ENCODE measurements at regions not wholly inside any gene's neighbourhood (a gene's known extent, or its start where the extent isn't known, plus 50 kb on each side); places are given as distances from the start of the nearest gene placed in this dataset.
"Not testable (repeated sequence)": the region's sequence is repeated elsewhere in the genome, so short reads cannot be mapped to it uniquely, and the experiment has no call there.

DNA sequence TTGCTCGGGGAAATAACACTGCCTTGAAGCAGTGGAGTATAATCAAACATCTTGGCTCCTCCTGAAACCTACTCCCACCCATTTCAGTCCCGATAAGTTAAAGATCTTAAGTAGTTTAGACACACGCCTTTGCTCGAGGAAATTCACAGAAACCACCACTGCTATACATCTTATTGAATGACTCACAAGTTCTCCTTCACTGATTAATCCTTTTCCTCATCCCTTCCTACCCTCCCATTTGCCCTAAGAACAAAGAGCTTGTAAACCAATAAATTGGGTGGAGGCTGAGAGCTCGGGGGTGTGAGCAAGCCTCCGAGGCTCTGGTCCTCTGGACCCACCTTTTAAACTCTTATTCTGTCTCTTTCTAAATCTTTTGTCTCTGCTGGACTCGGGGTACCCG, 86.5 kb downstream of the XCL2 start:
- not testable (repeated sequence) for DNase-seq (ENCODE audit: low read depth in 4 of 4, low spot score in 1 of 4)

DNA sequence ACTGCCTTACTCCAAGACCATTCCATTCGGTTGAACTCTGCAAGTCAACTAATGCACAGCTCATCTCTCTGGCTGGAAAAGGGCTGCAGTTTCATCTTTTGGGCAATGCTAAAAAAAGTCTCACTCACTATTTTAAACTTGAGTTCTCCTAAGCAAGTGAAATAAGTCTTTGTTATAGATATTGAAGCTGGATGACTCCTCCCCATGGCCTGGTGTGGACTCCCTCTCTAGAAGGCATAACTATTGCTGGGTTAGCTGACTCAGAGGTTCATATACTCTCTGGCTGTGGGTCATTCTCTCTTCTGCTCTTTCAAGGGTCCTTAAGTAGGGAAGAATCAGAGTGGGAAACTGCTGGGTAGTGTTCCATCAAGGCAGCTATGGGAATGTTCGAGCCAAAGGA, 88.0 kb downstream of the XCL2 start:
- no peak for DNase-seq (ENCODE audit: low read depth in 4 of 4, low spot score in 1 of 4)

DNA sequence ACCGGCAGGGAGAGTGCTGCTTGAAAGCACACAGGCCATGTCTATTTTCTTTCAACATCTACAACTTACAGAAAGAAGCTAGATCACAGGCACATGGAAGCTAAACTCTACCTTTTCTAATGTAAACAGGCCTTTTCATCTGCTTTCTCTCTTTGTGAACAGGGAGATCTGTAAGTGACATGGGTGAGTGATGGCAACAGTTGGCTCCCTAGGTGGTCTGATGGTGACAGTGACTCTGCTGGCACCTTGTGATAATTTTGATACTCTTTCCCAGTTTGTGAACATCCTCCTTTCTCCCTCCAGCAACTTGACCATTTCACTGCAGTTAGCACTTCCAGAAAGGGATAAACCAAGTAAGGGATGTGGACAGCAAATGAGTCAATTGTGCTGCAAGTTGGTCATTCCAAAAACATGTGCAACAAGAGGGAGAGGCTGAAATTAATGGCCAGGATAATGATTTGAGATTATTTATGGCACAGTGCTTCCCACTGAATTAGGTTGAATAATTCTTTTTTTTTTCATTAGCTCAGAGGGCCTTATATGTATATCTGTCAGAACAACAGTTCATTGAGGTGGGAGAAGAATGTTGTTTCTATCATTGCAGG, 89.5 kb downstream of the XCL2 start:
- DNase-seq (ENCODE audit: low read depth in 4 of 4, low spot score in 1 of 4): no peak

DNA sequence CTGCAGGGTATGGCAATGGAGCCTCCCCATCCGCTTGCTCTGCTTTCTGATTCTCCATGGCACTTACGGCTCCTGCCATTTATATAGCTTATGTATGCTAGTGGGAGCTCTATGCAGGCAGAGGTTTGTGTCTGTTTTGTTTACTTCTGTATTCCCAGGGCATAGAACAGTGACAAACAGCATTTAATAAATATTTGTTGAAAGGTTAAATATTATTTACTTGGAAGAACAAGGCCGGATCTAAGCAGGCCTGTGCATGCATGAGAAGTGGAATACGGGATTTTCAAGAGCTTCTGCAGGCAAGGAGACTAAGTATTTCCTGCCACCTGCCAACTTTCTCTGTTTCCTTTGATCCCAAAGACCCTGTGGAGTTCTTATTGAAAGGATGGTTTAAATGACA, 90.7 kb downstream of the XCL2 start:
- DNase-seq (ENCODE audit: low read depth in 4 of 4, low spot score in 1 of 4): no peak

DNA sequence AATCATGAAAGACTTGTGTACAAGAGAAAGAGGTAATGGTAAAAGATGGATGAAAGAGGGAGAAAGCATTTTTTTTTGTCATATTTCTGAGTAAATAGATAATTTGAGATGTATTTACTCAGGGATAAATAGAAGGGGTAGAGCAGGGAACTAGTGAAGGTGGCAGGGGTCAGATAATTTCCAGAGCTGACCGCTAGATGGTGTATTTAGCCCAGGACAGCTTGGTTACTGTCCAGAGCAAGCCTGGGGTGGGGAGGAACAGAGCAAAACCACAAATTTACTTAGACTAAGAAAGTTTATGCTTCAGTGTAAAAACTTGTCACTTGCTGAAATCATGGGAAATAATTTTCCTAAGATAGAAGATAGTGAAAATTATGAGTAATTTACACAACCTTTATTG, 91.5 kb downstream of the XCL2 start:
- no peak for DNase-seq (ENCODE audit: low read depth in 4 of 4, low spot score in 1 of 4)

DNA sequence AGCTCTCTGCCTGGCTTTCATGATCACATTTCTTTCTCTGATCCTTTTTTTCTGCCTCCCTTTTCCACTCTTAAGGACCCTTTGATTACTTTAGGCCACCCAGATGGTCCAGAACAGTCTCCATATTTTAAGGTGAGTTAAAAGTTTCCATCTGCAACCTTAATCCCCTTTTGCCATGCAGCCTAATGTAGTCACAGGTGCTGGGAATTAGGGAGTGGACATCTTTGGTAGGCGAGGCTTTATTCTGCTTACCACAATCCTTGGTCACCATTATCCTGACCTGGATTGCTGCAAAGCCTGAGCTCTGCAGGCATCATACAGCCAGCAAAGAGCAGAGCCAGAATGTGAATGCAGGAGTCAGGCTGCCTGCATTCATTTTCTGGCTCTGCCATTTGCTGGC, 95.9 kb downstream of the XCL2 start:
- no peak for DNase-seq (ENCODE audit: low read depth in 4 of 4, low spot score in 1 of 4)

DNA sequence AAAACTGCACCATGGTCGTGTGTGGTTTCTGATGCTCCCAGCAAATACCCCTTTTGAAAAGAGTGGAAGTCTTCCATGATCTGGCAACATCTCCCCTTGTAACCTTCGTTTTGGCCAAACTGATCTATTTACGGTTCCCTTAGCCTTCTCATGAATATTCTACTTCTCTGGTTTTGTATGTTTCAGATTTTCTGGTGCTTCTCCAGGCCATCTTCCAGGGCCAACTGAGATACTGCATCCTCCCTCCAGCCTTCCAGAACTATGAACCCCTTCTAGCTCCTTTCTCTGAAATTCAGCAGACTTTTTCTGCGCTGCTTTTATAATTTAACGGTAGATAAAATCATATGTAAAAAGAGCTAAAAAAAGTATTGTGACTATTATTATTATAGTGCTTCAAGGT, 97.7 kb downstream of the XCL2 start:
- no peak for DNase-seq (ENCODE audit: low read depth in 4 of 4, low spot score in 1 of 4)

DNA sequence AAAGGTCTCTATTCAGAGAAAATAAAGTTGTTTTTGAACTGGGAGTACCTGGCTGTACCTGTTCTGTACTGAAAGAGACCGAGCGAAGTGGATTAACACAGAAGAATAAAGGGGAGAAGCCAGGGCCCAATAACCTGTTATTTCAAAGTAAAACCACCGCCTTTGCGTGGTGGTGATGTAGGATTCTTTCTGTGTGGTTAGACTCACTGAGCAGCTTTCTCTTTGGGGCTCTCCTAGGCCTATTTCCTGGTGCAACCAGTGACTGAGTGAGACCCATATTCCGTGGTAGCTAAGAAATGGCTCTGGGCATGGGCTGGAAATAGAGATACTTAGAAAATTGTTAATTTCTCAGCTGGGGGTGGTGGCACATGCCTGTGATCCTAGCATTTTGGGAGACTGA, 99.9 kb downstream of the XCL2 start:
- no peak for DNase-seq (ENCODE audit: low read depth in 4 of 4, low spot score in 1 of 4)

DNA sequence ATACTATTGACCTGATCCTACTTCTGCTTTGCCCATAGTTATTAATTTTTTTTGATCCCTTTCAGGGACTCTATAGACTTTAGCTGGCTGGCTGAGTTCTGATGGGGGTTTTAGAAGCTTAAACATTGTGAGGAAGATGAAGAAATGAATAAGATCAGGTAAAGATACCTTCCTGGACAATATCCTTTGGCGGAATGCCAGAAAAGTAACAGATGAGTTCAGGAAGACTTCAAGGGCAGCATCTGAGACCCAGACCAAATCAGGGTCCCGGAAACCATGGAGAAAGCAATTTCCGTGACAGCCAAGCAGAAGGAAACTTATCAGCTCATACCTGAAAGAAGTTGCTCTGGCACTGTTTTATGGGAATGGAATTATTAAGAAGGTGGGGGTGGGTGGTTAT, 100.4 kb downstream of the XCL2 start:
- DNase-seq (ENCODE audit: low read depth in 4 of 4, low spot score in 1 of 4): no peak

DNA sequence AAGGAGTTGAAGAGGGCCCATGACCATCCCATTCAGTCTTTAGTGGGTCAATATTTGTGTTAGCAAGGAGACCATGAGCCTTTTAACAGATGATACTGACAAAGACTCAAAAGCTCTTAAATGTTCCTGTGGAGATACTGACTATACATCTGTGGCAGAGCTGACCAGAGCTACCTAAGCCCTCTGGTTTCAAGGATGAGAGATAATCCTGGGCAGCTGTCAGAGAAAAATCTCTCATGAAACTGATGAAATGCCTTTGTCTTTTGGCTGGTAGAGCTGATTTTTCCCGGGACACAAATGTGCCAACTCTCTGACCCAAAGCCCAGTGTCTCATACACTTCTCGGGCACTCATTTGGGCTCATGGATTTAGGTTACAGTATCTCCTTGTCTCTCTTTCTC, 100.9 kb downstream of the XCL2 start:
- no peak for DNase-seq (ENCODE audit: low read depth in 4 of 4, low spot score in 1 of 4)

DNA sequence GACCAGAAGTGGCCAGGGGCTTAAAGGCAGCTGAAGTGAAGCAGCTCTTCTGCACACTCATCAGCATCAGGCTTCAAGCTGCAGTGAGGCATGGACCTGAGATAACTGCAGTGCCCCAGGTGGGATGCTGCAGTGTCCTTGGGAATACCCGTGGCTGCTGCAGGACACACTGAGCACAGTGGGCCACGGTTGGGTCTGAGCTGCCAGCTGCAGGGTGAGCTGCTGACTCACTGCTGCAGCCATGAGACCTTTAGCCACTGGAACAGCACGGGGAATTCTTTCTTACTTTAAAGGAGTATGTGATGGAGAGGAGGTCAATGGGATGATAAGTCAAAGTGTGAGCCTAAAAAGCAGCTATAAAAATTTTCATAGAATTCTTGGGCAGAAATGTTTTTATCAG, 102.1 kb downstream of the XCL2 start:
- DNase-seq (ENCODE audit: low read depth in 4 of 4, low spot score in 1 of 4): no peak

DNA sequence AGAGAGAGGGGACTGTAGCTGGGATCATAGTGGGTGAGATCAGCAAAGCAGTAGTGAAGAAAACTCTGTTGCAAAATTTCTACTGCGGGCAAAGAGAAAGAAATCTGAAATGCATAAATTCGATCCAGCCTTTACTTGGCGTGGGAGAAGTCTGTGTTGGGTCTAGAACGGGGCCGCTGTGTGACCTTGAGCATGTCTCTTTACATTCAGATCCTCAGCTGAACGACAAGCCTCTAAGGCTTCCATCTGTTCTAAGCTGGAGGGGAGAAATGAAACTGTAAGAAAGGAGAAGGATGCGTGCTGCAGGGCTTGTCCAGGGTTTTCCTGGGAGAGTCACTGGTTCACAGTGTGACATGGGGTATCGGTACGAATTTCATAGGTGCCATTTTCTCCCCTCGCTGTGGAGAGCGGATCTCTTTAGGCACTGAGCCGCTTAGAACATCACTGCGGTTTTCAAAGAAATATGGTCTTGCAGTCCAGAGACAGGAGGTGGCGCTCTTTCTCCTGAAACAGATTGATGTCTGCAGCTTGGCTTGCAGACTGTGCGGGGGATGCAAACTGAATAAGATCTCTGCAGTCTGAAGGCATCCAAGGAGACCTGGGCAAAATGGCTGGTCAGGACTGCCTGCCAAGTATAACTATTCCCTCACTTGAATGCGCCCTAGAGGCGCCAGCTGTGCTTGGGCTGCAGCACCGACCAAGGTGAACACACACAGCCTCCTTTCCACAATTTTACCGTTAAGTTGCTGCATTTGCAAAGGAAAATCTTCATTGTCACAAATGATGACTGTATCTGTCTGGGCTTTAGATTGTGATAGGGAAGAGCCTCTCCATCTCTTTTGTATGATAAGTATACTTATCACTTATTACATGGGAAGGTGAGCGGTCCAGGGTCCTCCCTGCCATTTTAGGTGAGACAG, 104.1 kb downstream of the XCL2 start:
- peak; percentile 58 to 69 (median 61) for DNase-seq (ENCODE audit: low read depth in 4 of 4, low spot score in 1 of 4)

DNA sequence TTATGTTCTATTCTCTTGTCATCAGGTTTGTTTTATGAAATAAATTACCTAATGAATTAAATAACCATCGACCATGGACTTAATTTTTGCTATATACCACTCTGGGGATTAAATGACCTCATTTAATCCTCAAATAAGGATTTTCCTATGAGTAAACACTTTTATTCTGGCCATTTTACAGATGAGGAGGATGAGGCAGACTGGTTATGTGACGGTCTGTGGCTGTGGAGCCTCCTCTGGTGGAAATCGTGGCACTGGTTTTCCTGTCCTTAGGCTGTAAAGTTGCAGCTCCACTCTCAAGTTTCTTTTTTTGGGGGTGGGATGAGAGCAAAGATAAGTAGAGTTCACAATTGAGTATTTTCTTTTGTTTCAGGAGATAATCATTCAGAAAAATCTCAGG, 105.2 kb downstream of the XCL2 start:
- no peak for DNase-seq (ENCODE audit: low read depth in 4 of 4, low spot score in 1 of 4)

DNA sequence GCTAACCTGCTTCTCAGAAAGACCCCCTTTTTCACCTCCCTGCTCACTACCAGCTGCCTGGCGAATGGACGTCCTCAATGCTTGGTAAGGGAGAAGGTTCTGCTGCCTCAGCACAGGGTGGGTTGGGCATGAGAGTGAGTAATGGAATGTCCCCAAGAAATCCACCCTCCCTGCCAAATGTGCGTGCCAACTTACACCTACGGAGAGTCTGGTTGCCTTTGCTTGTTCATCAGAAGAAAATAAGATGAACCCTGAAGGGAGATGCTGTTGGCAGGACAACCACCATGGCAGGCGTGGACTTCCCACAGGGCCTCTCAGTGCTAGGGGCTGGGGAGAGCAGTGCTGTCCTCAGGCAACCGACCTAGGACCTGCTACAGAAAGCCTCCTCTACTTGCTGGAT, 106.0 kb downstream of the XCL2 start:
- no peak for DNase-seq (ENCODE audit: low read depth in 4 of 4, low spot score in 1 of 4)

DNA sequence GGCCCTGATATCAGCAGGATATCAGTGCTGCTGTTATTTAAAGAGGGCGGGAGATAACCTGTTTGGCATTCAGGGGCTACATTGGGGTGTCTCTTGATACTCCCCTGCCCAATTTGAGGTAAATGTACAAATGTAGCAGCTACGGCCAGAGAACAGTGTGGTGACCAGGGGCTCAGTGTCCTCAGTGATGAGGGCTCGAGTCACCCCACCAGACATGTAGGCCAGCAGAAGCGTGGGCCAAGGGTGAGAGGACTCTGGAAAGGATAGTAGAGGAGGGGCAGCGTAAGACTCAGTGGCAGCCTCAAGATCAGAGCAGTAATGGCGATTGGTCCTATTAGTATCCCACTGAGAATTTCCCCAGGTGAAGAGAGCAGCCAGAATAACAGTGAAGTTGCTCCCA, 108.4 kb downstream of the XCL2 start:
- DNase-seq (ENCODE audit: low read depth in 4 of 4, low spot score in 1 of 4): no peak

DNA sequence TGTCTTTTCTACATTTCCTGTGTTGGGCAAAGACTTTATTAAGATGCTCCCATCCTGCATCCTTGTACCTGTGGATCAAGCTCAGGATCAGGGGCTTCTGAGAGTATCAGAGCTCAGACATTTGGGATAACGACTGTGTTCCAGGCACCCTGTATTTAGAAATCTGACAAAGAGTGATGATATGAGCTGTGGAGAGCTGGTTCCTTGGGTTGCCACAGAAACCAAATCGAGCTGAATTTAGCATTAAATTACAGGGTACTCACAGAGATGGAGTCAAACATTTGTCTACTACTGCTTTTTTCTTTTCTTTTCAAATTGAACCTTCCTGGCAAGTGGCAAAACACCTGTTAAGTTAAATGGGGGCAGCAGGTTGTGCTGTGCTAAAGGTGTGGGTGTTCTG, 110.6 kb downstream of the XCL2 start:
- no peak for DNase-seq (ENCODE audit: low read depth in 4 of 4, low spot score in 1 of 4)

DNA sequence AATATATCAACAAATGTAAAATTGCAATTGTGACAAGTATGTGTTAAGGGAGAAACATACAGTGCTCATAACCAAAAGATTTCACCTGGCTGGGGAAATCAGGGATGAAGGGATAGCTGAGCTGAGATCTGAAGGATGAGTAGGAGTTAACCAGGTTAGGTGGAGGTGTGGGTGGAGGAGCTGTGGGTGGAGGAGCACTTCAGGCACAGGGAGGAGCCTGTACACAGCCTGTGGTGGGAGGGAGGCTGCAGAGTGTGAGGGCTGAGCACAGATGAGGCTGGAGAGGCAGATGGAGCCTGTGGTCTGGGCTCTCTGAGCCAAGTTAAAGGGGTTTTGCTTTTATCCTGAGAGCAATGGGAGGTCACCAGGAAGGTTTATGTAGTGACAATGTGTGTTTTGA, 111.9 kb downstream of the XCL2 start:
- DNase-seq (ENCODE audit: low read depth in 4 of 4, low spot score in 1 of 4): no peak

DNA sequence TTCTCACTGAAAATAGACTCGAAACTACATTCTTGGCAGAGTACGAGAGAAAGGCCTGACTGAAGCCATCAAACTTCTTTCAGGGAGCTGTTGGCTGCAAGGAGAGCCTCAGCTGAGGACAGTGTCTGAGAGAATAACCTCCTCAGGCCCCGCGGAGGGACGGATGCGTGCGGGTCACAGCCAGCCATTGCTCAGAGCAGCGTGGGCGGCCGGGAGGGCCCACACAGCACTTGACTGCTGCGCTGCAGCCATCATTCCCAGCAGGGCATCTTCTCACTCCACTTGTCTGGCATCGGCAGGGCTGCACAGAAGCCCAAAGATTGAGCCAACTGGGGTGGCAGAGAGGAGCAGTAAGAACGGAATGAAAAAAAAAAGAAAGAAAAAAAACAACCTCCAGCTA, 113.5 kb downstream of the XCL2 start:
- no peak for DNase-seq (ENCODE audit: low read depth in 4 of 4, low spot score in 1 of 4)

DNA sequence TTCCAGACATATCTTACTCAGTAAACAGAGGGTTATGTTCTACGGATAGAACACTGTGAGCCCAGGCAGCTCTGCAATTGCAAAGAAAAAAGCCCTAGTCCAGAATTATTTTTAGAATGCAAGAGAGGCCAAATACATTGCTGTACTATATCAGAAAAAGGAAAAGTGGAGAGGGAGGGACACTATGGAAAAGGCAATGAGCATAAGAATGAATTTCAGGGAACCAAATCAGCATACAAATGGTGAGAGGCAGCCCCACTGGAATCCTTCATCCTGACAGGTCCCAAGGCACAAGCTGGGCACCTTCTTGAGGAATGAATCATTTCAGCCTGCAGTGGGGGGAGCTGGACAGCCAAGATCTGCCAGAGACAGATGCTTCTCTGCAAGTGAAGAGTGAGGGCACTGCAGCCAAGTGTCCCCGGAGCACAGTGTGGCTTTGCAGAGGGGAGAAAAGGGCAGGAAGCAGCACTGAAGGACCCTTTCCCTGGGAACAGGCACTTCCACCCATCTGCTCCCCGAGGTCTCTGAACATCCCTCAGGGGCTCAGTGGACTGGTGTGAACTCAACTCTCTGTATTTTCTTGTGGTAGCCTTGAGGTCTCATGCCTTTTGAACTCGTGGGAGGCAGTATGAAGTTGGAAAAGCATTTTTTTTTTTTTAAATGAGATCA, 115.6 kb downstream of the XCL2 start:
- DNase-seq (ENCODE audit: low read depth in 4 of 4, low spot score in 1 of 4): no peak

DNA sequence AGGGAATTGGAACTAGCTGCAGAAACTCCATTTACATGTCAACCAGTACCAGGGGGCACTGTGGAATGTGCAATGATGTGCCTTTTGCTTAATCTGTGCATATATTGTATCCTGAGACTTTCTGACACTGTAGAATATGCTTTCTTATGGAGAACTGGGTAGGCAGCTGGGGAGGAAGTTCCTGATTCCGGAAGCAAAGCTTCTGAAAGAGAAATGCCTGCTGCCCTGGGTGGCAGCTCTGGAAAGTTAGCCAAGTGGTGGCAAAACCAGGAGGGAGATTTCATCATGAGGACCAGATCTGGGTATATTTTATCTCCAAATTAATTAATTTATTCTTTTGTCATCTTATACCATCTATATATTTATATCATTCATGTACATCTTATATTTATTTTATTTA, 116.7 kb downstream of the XCL2 start:
- DNase-seq (ENCODE audit: low read depth in 4 of 4, low spot score in 1 of 4): no peak

DNA sequence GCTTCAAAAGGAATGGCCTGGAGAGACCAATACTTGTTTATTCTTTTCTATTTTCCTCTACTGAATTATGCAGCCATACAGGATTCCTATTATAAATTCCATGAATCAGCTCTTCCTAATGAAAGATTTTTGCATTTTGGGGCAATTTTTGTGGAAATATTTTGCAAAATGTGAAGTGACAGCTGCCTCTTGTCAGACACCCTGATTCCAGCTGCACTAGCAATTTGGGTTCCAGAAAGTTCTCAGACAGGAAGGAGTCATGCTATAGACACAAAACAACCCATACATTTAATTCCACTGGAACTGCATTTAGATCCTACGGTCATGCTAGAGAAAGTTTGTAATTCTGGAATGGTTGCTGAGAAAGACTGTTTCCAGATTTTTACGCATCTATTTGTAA, 119.5 kb downstream of the XCL2 start:
- DNase-seq (ENCODE audit: low read depth in 4 of 4, low spot score in 1 of 4): no peak

DNA sequence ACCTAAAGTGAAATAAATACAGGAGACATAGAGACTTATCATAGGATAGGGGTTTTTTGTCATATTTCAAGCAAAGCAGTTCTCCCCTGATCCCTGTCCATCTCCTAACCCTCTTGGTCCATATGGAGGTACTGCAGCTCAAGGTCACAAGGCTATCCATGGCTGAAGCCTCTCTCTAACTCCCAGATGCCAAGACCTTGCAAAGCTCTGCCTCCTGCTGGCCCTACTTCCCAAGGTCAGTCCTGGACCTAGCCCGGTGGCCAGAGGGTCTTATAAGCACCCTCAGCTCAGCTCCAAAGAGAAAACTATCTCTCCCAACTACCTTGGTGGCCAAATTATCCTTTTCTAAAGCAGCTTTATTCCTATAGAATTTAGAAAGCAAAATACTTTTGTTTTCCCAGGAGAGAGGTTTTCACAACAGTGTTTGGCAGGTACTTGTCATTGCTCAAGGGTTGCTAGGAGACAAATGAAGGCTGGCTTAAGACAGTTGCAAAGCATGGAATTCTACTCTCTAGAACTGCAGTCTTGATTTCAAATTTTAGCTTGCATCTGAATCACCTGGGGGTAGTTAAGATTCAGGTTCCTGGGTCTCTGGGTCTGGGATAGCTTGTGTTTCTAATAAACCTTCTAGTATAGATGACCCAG, 121.5 kb downstream of the XCL2 start:
- no peak for DNase-seq (ENCODE audit: low read depth in 4 of 4, low spot score in 1 of 4)
